H1 (cell line): ENCODE measurements at regions not wholly inside any gene's neighbourhood (a gene's known extent, or its start where the extent isn't known, plus 50 kb on each side); places are given as distances from the start of the nearest gene placed in this dataset.

Experiments
- CTCF ChIA-PET: fragments of 300-600 bp; sonication (Branson Sonifier 250); formaldehyde crosslinking; loops from one replicate; lab custom pipeline; 2021; ENCODE audit not compliant: partially characterized antibody; lab: Charles Lee
- POLR2A ChIA-PET: fragments of 300-600 bp; sonication (Branson Sonifier 250); formaldehyde crosslinking; loops from one replicate; lab custom pipeline; 2021; ENCODE audit warnings: inconsistent platforms; ENCODE audit not compliant: partially characterized antibody; lab: Charles Lee
- DNase-seq, 2 experiments: peaks; one replicate each; pipeline versions ENCODE4 v3.0.0 to v3.0.0-alpha.2; 2010 to 2022; ENCODE audit warnings: low spot score in 2 of 2, low read depth in 1 of 2, mixed read lengths in 1 of 2
- FAIRE-seq: peaks from 2 replicates; lab custom pipeline; 2011; peaks lifted over from hg19 to GRCh38; lab: Jason Lieb, UNC
- H2AFZ ChIP-seq: 2 replicates; pipeline ENCODE4 v1.8.1; 2012; ENCODE audit warnings: low read length, inconsistent platforms
- H2AK5ac ChIP-seq: 2 replicates; pipeline ENCODE4 v1.6.1; 2013; ENCODE audit warnings: low read depth, low read length
- H2BK120ac ChIP-seq: replicated peaks from 2 replicates; pipeline ENCODE3; 2013; ENCODE audit warnings: low read depth, low read length, inconsistent platforms
- H2BK12ac ChIP-seq: 2 replicates; pipeline ENCODE4 v1.6.1; 2013; ENCODE audit warnings: low read depth, low read length
- H2BK15ac ChIP-seq: 2 replicates; pipeline ENCODE4 v1.6.1; 2013; ENCODE audit warnings: low read length
- H2BK20ac ChIP-seq: 2 replicates; pipeline ENCODE4 v1.6.1; 2013; ENCODE audit warnings: low read length
- H2BK5ac ChIP-seq: 2 replicates; pipeline ENCODE4 v1.6.1; 2013; ENCODE audit warnings: low read depth, low read length
- H3K14ac ChIP-seq: 2 replicates; pipeline ENCODE4 v1.6.1; 2013; ENCODE audit warnings: inconsistent platforms; ENCODE audit not compliant: insufficient read length
- H3K18ac ChIP-seq: 2 replicates; pipeline ENCODE4 v1.6.1; 2013; ENCODE audit warnings: low read length; ENCODE audit errors: extremely low read depth
- H3K23ac ChIP-seq: 2 replicates; pipeline ENCODE4 v1.6.1; 2013; ENCODE audit warnings: inconsistent platforms; ENCODE audit not compliant: insufficient read length
- H3K23me2 ChIP-seq: 2 replicates; pipeline ENCODE4 v1.6.1; 2013; ENCODE audit warnings: low read depth, low read length
- H3K27ac ChIP-seq: 2 replicates; pipeline ENCODE4 v1.6.1; 2011; ENCODE audit warnings: low read depth, low read length, inconsistent platforms
- H3K27me3 ChIP-seq, 4 experiments: replicated peaks in 1 of 4; 1 replicate in 1 of 4; 2 replicates in 3 of 4; pipeline versions ENCODE4 v1.6.1 to v1.8.1; 2011 to 2013; ENCODE audit warnings: low read length in 3 of 4, mild to moderate bottlenecking in 3 of 4, inconsistent platforms in 2 of 4, mixed read lengths in 2 of 4, moderate library complexity in 1 of 4; ENCODE audit not compliant: control insufficient read depth in 3 of 4, insufficient read depth in 3 of 4; ENCODE audit errors: extremely low read depth in 1 of 4
- H3K36me3 ChIP-seq, 4 experiments: 2 replicates each; pipeline versions ENCODE4 v1.6.1 to v1.8.1; 2011 to 2013; ENCODE audit warnings: mild to moderate bottlenecking in 4 of 4, low read length in 3 of 4, moderate library complexity in 2 of 4, control low read depth in 1 of 4, inconsistent platforms in 1 of 4; ENCODE audit not compliant: insufficient read depth in 4 of 4, control insufficient read depth in 2 of 4
- H3K4ac ChIP-seq: replicated peaks from 2 replicates; pipeline ENCODE3; 2013; ENCODE audit warnings: low read length, low read depth, mixed read lengths, inconsistent platforms; ENCODE audit not compliant: insufficient read length
- H3K4me1 ChIP-seq, 4 experiments: replicated peaks in 1 of 4; 1 replicate in 1 of 4; 2 replicates in 3 of 4; pipeline versions ENCODE4 v1.6.1 to v1.8.1; 2011 to 2013; ENCODE audit warnings: low read length in 3 of 4, inconsistent platforms in 2 of 4, mixed read lengths in 1 of 4; ENCODE audit not compliant: insufficient read depth in 4 of 4, control insufficient read depth in 3 of 4
- H3K4me2 ChIP-seq, 2 experiments: 2 replicates each; pipeline versions ENCODE4 v1.6.1 to v1.8.1; 2011 to 2013; ENCODE audit warnings: low read depth in 2 of 2, low read length in 2 of 2, control low read depth in 1 of 2, inconsistent platforms in 1 of 2, mild to moderate bottlenecking in 1 of 2; ENCODE audit not compliant: insufficient read depth in 1 of 2
- H3K4me3 ChIP-seq, 4 experiments: fragments of 200-600, 300-600 bp in 1 of 4; sonication (generic), shearing (Covaris generic), sonication (Bioruptor Twin) in 1 of 4; 2 replicates each; pipeline versions ENCODE4 v1.5.1 to v1.8.1; 2011 to 2016; ENCODE audit warnings: low read length in 4 of 4, low read depth in 3 of 4, control low read depth in 2 of 4, inconsistent platforms in 2 of 4, mild to moderate bottlenecking in 2 of 4, mixed read lengths in 1 of 4, moderate library complexity in 1 of 4; ENCODE audit not compliant: insufficient read depth in 2 of 4; ENCODE audit errors: extremely low read depth in 1 of 4
- H3K56ac ChIP-seq: replicated peaks from 2 replicates; pipeline ENCODE3; 2013; ENCODE audit warnings: low read depth, mild to moderate bottlenecking, mixed read lengths, low read length, inconsistent platforms; ENCODE audit not compliant: insufficient read length
- H3K79me1 ChIP-seq: 2 replicates; pipeline ENCODE4 v1.6.1; 2013; ENCODE audit warnings: low read depth, low read length, control low read depth
- H3K79me2 ChIP-seq, 2 experiments: 2 replicates each; pipeline versions ENCODE4 v1.6.1 to v1.8.1; 2012 to 2013; ENCODE audit warnings: low read length in 2 of 2, mild to moderate bottlenecking in 2 of 2, inconsistent platforms in 1 of 2; ENCODE audit not compliant: insufficient read depth in 2 of 2, control insufficient read depth in 1 of 2
- H3K9ac ChIP-seq, 4 experiments: replicated peaks in 1 of 4; 1 replicate in 1 of 4; 2 replicates in 3 of 4; pipeline versions ENCODE4 v1.6.1 to v1.8.1; 2011 to 2013; ENCODE audit warnings: low read depth in 3 of 4, low read length in 3 of 4, control low read depth in 2 of 4, mild to moderate bottlenecking in 2 of 4, moderate library complexity in 2 of 4, inconsistent platforms in 1 of 4; ENCODE audit errors: extremely low read depth in 1 of 4
- H3K9me3 ChIP-seq, 2 experiments: 2 replicates each; pipeline versions ENCODE4 v1.6.1 to v1.8.1; 2012 to 2013; ENCODE audit warnings: mild to moderate bottlenecking in 2 of 2, moderate library complexity in 2 of 2, control low read depth in 1 of 2, inconsistent platforms in 1 of 2, low read depth in 1 of 2, low read length in 1 of 2, mixed read lengths in 1 of 2; ENCODE audit not compliant: insufficient read depth in 2 of 2
- H4K20me1 ChIP-seq, 2 experiments: replicated peaks in 1 of 2; 2 replicates each; pipeline versions ENCODE3 to v1.8.1; 2011 to 2013; ENCODE audit warnings: inconsistent platforms in 2 of 2, low read length in 2 of 2, mild to moderate bottlenecking in 1 of 2; ENCODE audit not compliant: insufficient read depth in 2 of 2, control insufficient read depth in 1 of 2
- H4K5ac ChIP-seq: 2 replicates; pipeline ENCODE4 v1.6.1; 2013; ENCODE audit warnings: low read length, low read depth, mixed read lengths, inconsistent platforms; ENCODE audit not compliant: insufficient read length
- H4K8ac ChIP-seq: 2 replicates; pipeline ENCODE4 v1.8.0; 2013; ENCODE audit warnings: mild to moderate bottlenecking, moderate library complexity, low read length, inconsistent platforms; ENCODE audit not compliant: insufficient read depth; ENCODE audit errors: extremely low read depth
- H4K91ac ChIP-seq: replicated peaks from 2 replicates; pipeline ENCODE3; 2013; ENCODE audit warnings: low read length, mixed read lengths, inconsistent platforms; ENCODE audit not compliant: insufficient read length
- BRCA1 ChIP-seq: IDR thresholded peaks from 2 replicates; pipeline ENCODE4 v1.6.1; 2012; ENCODE audit warnings: low read depth, low read length, improper control_type of control experiment
- CBX8 ChIP-seq: fragments of 300-800, 300-1000 bp; sonication (generic); IDR thresholded peaks from 2 replicates; pipeline ENCODE4 v1.7.1; 2016; ENCODE audit warnings: low read depth, low read length, borderline replicate concordance
- CEBPB ChIP-seq: IDR thresholded peaks from 2 replicates; pipeline ENCODE4 v1.6.1; 2012; ENCODE audit warnings: low read depth, low read length
- GABPA ChIP-seq: IDR thresholded peaks from 2 replicates; pipeline ENCODE4 v1.6.1; 2011; ENCODE audit warnings: mild to moderate bottlenecking, low read length, moderate library complexity, borderline replicate concordance; ENCODE audit not compliant: insufficient read depth
- KDM5A ChIP-seq: fragments of 200-600 bp; IDR thresholded peaks from 2 replicates; pipeline ENCODE4 v1.7.1; 2012; ENCODE audit warnings: mild to moderate bottlenecking, low read length, inconsistent platforms, mixed read lengths
- POLR2AphosphoS5 ChIP-seq: IDR thresholded peaks from 2 replicates; pipeline ENCODE4 v1.6.1; 2011; ENCODE audit warnings: low read depth, low read length
- RFX5 ChIP-seq: IDR thresholded peaks from 2 replicates; pipeline ENCODE4 v1.6.1; 2011; ENCODE audit warnings: low read depth, low read length, improper control_type of control experiment, borderline replicate concordance
- RNF2 ChIP-seq: fragments of 200-900, 300-1000 bp; sonication (generic); IDR thresholded peaks from 2 replicates; pipeline ENCODE4 v1.7.1; 2016; ENCODE audit warnings: borderline replicate concordance, low read depth, mild to moderate bottlenecking, antibody characterized with exemption, low read length; ENCODE audit not compliant: poor library complexity, severe bottlenecking; ENCODE audit errors: missing control alignments
- SAP30 ChIP-seq: fragments of 300-600 bp; sonication (generic); IDR thresholded peaks from 2 replicates; pipeline ENCODE4 v1.7.1; 2012; ENCODE audit warnings: low read length, moderate library complexity, mild to moderate bottlenecking, inconsistent platforms; ENCODE audit not compliant: insufficient read depth, insufficient replicate concordance
- WGBS, 2 experiments: shearing (Covaris generic) in 1 of 2; methylation state at CpG; one replicate each; pipeline versions ENCODE4 v1.1.6 to v1.1.7; 2013 to 2015; ENCODE audit warnings: low lambda C conversion rate in 2 of 2, mixed read lengths in 2 of 2, inconsistent platforms in 1 of 2, low coverage in 1 of 2, missing lambda C conversion rate in 1 of 2; ENCODE audit not compliant: insufficient replicate concordance in 2 of 2, insufficient coverage in 1 of 2, insufficient read length in 1 of 2; ENCODE audit errors: extremely low coverage in 1 of 2, missing lambda C conversion rate in 1 of 2; 5-methylcytosine and 5-hydroxymethylcytosine counted together
- TF ChIP-seq, protein P1 (sequence below), 3 experiments: IDR thresholded peaks; 1 replicate in 2 of 3; 2 replicates in 1 of 3; pipeline versions ENCODE4 v1.5.1 to v1.6.1; 2011; ENCODE audit warnings: low read length in 3 of 3, mild to moderate bottlenecking in 3 of 3, inconsistent platforms in 2 of 3, low read depth in 1 of 3, moderate library complexity in 1 of 3; ENCODE audit not compliant: insufficient read depth in 1 of 3; ENCODE audit errors: control extremely low read depth in 1 of 3
- TF ChIP-seq, protein P2 (sequence below): IDR thresholded peaks from 2 replicates; pipeline ENCODE4 v1.6.1; 2012; ENCODE audit warnings: inconsistent platforms

- Histone ChIP-seq H2AK5ac (no peak overlapping the region), H3K9ac (no peak overlapping the region), H3K9me3 (peaks cover 0 to 6% of the 10 kb centered on the region in 2 experiments; a peak in 2 of 4 replicates), H3K36me3 (no peaks in the 10 kb centered on the region), H2BK15ac (no peak overlapping the region), H3K4me1 (no peaks in the 10 kb centered on the region), H2BK20ac (no peak overlapping the region; the same call in 1 of the 2 replicates), H2BK12ac (no peak overlapping the region), H3K4me2 (no peak overlapping the region), H3K4ac (no peak overlapping the region), H4K8ac (no peak overlapping the region), H2BK120ac (no peak overlapping the region), H3K27me3 (no peaks in the 10 kb centered on the region), H3K18ac (no peak overlapping the region), H4K5ac (no peak overlapping the region), H3K23ac (no peak overlapping the region), H3K56ac (no peak overlapping the region), H4K20me1 (no peaks in the 10 kb centered on the region), H2BK5ac (no peak overlapping the region), H3K79me2 (no peaks in the 10 kb centered on the region), H3K14ac (no peak overlapping the region), H2AFZ (no peak overlapping the region), H3K23me2 (no peaks in the 10 kb centered on the region), H3K79me1 (no peaks in the 10 kb centered on the region), H4K91ac (no peak overlapping the region), H3K27ac (no peak overlapping the region), H3K4me3 (no peak overlapping the region)
- FAIRE-seq (peak; percentile 39), DNase-seq (peak; percentile 7 to 70)
- ChIA-PET CTCF (interaction anchor here (0.7 to 2.6 kb wide), 31 partner anchors 9 to 1090 kb away, joined by 3 to 22 read pairs (median 4); no protein-coding TSS in a partner anchor), POLR2A (no interaction called here)
- WGBS, 2 experiments: 52% methylated on average over 3 of the region's 3 CpGs; no CpG with 5 or more reads in 1 of the 2 experiments
- TF ChIP-seq, protein P1, sequence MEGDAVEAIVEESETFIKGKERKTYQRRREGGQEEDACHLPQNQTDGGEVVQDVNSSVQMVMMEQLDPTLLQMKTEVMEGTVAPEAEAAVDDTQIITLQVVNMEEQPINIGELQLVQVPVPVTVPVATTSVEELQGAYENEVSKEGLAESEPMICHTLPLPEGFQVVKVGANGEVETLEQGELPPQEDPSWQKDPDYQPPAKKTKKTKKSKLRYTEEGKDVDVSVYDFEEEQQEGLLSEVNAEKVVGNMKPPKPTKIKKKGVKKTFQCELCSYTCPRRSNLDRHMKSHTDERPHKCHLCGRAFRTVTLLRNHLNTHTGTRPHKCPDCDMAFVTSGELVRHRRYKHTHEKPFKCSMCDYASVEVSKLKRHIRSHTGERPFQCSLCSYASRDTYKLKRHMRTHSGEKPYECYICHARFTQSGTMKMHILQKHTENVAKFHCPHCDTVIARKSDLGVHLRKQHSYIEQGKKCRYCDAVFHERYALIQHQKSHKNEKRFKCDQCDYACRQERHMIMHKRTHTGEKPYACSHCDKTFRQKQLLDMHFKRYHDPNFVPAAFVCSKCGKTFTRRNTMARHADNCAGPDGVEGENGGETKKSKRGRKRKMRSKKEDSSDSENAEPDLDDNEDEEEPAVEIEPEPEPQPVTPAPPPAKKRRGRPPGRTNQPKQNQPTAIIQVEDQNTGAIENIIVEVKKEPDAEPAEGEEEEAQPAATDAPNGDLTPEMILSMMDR (IDR thresholded peaks at IDR 0.05; ENCODE audit: control extremely low read depth in 1 of 3, insufficient read depth in 1 of 3, low read depth in 1 of 3, low read length in 3 of 3): peak in 2 of 3 experiments; percentile 60 to 69; a peak in 3 of 4 replicates
- TF ChIP-seq SAP30 (no peak), POLR2AphosphoS5 (no peak), RNF2 (no peak), RFX5 (no peak), BRCA1 (no peak), GABPA (no peak), CEBPB (no peak), CBX8 (no peak), KDM5A (no peak)
- TF ChIP-seq, protein P2, sequence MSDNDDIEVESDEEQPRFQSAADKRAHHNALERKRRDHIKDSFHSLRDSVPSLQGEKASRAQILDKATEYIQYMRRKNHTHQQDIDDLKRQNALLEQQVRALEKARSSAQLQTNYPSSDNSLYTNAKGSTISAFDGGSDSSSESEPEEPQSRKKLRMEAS: no peak
Observed at GRCh38 chr9:75265525-75265972, 177.2 kb downstream of the OSTF1 start.
